CD4-positive, alpha-beta memory T cell (primary cell): ENCODE measurements at regions not wholly inside any gene's neighbourhood (a gene's known extent, or its start where the extent isn't known, plus 50 kb on each side); places are given as distances from the start of the nearest gene placed in this dataset.

Experiments
- CTCF ChIA-PET: fragments of 350-600 bp; sonication (Branson Sonifier 250); formaldehyde crosslinking; loops from one replicate; lab custom pipeline; 2021; ENCODE audit warnings: inconsistent platforms; ENCODE audit not compliant: partially characterized antibody; lab: Charles Lee
- POLR2A ChIA-PET: fragments of 350-600 bp; sonication (Branson Sonifier 250); formaldehyde crosslinking; loops from one replicate; lab custom pipeline; 2021; ENCODE audit not compliant: partially characterized antibody; lab: Charles Lee
- DNase-seq, 5 donors: peaks; one replicate each; pipeline versions ENCODE4 v3.0.0 to v3.0.0-alpha.2; 2020 to 2022; ENCODE audit warnings: mixed read lengths in 1 of 5
- H3K27ac ChIP-seq: one replicate; pipeline ENCODE4 v1.7.0; 2013; ENCODE audit warnings: low read depth, low read length
- H3K27me3 ChIP-seq: 2 replicates; pipeline ENCODE4 v1.7.0; 2013; ENCODE audit warnings: mild to moderate bottlenecking, low read length, moderate library complexity; ENCODE audit not compliant: insufficient read depth
- H3K36me3 ChIP-seq: 2 replicates; pipeline ENCODE4 v1.7.0; 2013; ENCODE audit warnings: mild to moderate bottlenecking, low read length, moderate library complexity; ENCODE audit not compliant: insufficient read depth
- H3K4me1 ChIP-seq: 2 replicates; pipeline ENCODE4 v1.7.0; 2013; ENCODE audit warnings: mild to moderate bottlenecking, low read length, moderate library complexity; ENCODE audit not compliant: insufficient read depth
- H3K4me3 ChIP-seq, 2 donors: one replicate each; pipeline ENCODE4 v1.7.0; 2013; ENCODE audit warnings: low read length in 2 of 2, mild to moderate bottlenecking in 1 of 2
- H3K9me3 ChIP-seq, 2 donors: one replicate each; pipeline ENCODE4 v1.7.0; 2013; ENCODE audit warnings: low read length in 2 of 2, control low read depth in 1 of 2; ENCODE audit not compliant: control insufficient read depth in 1 of 2
- H3K27ac Mint-ChIP-seq, 7 donors: one replicate each; pipeline ENCODE4 v1.8.0; 2020 to 2021; ENCODE audit warnings: mixed read lengths in 7 of 7, mild to moderate bottlenecking in 6 of 7, inconsistent platforms in 3 of 7, moderate library complexity in 3 of 7
- H3K27me3 Mint-ChIP-seq, 2 donors: one replicate each; pipeline ENCODE4 v1.8.0; 2020 to 2021; ENCODE audit warnings: mixed read lengths in 2 of 2
- H3K36me3 Mint-ChIP-seq, 2 donors: one replicate each; pipeline ENCODE4 v1.8.0; 2020 to 2021; ENCODE audit warnings: mixed read lengths in 2 of 2, inconsistent platforms in 1 of 2, mild to moderate bottlenecking in 1 of 2
- H3K4me1 Mint-ChIP-seq, 4 donors: one replicate each; pipeline ENCODE4 v1.8.0; 2020 to 2021; ENCODE audit warnings: mixed read lengths in 4 of 4, mild to moderate bottlenecking in 1 of 4
- H3K4me3 Mint-ChIP-seq, 8 donors: one replicate each; pipeline ENCODE4 v1.8.0; 2020 to 2021; ENCODE audit warnings: mixed read lengths in 8 of 8, mild to moderate bottlenecking in 7 of 8, moderate library complexity in 6 of 8, inconsistent platforms in 3 of 8
- H3K9me3 Mint-ChIP-seq, 8 donors: one replicate each; pipeline ENCODE4 v1.8.0; 2020 to 2021; ENCODE audit warnings: mixed read lengths in 8 of 8, mild to moderate bottlenecking in 5 of 8, inconsistent platforms in 3 of 8, moderate library complexity in 1 of 8
- intact Hi-C: fragments of 100-400 bp; cut with micrococcal nuclease; formaldehyde crosslinking; loops from one replicate; pipeline ENCODE4 v1.15.1; 2023

DNA sequence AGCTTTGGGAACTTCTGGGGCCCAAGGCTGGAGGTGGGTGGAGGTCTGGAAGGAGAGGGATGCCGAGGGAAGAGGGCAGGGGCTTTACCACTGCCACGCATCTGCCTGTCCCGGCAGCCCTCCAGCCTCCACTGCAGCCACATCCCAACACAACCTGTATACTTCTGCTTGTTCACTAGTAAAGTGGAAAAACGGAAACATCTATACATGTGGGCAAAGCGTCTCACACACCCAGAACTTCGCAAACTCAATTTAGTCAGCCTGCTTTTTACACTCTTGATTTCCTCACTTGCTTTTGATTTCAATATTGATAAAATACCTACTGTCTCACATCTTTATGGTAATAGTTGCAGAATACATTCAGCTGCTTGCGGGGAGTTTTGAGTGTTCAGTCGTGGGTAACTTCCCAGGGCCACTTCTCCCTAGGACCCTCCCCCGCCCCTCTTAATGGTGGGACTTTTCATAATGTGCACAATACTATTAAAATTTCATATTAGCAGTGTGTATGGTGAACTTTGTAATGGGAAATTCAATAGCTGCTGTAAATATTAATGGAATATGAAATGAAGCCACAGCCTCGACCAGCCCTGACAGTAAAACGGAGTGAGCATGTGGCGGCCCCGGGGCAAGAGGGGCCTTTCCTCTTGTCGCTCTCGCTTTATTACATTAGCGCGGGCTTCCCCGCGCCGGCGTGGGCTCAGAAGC, 85.2 kb downstream of the NR2F2 start:
- no peak for DNase-seq
- POLR2A ChIA-PET, result no interaction called here
- H3K27ac ChIP-seq, result no peak overlapping the region
- Mint-ChIP-seq H3K4me3 (no peak overlapping the region), H3K9me3 (peaks cover 0 to 19% (median 5%) of the 10 kb centered on the region in 8 donors), H3K27ac (no peak overlapping the region), H3K36me3 (peaks cover 0 to 4% of the 10 kb centered on the region in 2 donors), H3K27me3 (peaks cover 42 to 59% of the 10 kb centered on the region in 2 donors), H3K4me1 (peaks cover 0 to 2% (median 0%) of the 10 kb centered on the region in 4 donors)
- H3K9me3 ChIP-seq, result no peaks in the 10 kb centered on the region
- no peaks in the 10 kb centered on the region for H3K36me3 ChIP-seq
- H3K27me3 ChIP-seq, result peaks cover 11% of the 10 kb centered on the region
- CTCF ChIA-PET, result no interaction called here
- intact Hi-C loops, result no loop called here
- no peak overlapping the region for H3K4me3 ChIP-seq
- no peaks in the 10 kb centered on the region for H3K4me1 ChIP-seq

DNA sequence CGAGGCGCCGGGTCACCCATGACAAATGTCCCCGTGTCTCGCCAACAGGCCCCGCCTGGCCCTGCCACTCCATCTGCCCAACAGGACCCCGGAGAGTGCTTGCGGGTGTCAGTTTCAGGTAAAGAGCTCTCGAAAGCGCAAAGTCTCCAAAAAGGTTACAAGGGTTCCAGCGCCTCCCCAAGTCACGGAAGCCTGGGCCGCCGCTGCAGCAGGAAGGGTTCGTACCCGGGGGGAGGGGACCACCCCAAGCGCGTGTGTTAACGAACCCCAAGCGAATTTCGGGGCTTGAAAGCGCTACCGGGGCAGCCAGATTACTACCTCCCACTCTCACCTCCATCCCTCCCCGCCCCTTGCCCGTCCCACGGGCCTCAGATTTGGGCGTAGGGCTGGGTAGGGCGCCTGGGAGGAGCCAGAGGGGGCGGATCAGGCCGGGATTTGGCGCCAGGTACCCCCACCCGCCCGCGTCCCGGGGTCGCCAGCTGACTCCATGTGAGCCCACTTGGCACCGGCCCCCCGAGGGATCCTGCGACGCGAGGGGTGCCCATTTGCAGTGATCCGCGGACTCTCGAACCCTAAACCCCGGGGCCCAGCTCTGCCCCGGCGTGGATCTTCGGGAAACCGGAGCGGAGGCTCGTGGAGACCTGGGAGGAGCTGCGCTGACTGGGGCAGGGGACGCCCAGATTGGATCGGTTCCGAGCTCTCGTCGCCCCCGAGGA, 85.9 kb downstream of the NR2F2 start:
- CTCF ChIA-PET, result no interaction called here
- Mint-ChIP-seq H3K27me3 (peaks cover 36 to 52% of the 10 kb centered on the region in 2 donors), H3K9me3 (peaks cover 0 to 13% (median 3%) of the 10 kb centered on the region in 8 donors), H3K4me1 (peaks cover 0 to 2% (median 0%) of the 10 kb centered on the region in 4 donors), H3K4me3 (no peak overlapping the region), H3K27ac (no peak overlapping the region), H3K36me3 (no peaks in the 10 kb centered on the region)
- H3K9me3 ChIP-seq, result no peaks in the 10 kb centered on the region
- no peak overlapping the region for H3K27ac ChIP-seq
- POLR2A ChIA-PET, result no interaction called here
- no peak overlapping the region for H3K4me3 ChIP-seq
- no peaks in the 10 kb centered on the region for H3K4me1 ChIP-seq
- no peaks in the 10 kb centered on the region for H3K36me3 ChIP-seq
- H3K27me3 ChIP-seq, result peaks cover 10% of the 10 kb centered on the region
- intact Hi-C loops, result no loop called here
- DNase-seq, result no peak

DNA sequence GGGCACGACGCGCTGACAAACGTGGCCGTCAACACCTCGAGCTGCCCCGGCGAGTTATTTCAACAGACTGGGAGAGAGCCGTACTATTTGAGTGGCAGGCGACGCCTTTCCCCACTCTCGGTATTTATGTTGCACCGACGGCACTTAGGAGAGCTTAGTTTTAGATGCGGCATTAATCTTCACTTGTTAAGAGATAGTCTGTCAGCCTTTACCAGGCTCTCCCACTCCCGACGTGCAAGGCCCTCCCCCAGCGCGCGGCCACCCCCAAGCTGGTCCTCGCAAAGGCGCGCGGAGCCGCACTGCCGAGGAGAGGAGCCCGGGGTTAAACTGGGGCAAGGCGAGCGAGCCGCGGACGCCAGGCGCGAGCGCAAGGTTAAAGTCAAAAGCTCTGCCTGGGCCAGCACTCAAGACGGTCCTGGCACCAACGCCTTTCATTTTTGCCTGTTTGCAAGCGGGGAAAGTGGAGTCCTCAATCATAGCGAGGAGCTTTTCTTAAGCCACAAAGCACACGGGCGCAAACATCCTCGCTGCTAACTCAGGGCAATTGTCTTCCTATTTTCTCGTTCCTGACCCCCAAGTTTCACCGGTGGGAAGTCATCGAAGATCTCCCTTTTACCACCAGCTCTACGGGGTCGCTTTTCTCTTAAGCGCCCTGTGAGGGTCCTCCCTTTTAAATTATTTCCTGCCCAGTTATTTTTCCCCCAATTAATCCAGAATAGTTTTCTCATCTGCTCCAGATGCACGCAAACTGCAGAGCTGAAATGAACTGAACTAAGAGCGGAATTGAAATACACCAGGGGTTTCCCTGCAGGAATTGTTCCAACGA, 86.6 kb downstream of the NR2F2 start:
- CTCF ChIA-PET, result no interaction called here
- no peak for DNase-seq
- Mint-ChIP-seq H3K27ac (no peak overlapping the region), H3K27me3 (peaks cover 31 to 46% of the 10 kb centered on the region in 2 donors), H3K9me3 (peaks cover 0 to 14% (median 2%) of the 10 kb centered on the region in 8 donors), H3K36me3 (no peaks in the 10 kb centered on the region), H3K4me3 (peak overlapping the region in 1 of 8 donors; percentile 31), H3K4me1 (peaks cover 0 to 2% (median 0%) of the 10 kb centered on the region in 4 donors)
- Histone ChIP-seq H3K27ac (no peak overlapping the region), H3K4me3 (no peak overlapping the region), H3K27me3 (peaks cover 10% of the 10 kb centered on the region), H3K4me1 (no peaks in the 10 kb centered on the region), H3K9me3 (no peaks in the 10 kb centered on the region), H3K36me3 (no peaks in the 10 kb centered on the region)
- POLR2A ChIA-PET, result no interaction called here
- intact Hi-C loops, result no loop called here

DNA sequence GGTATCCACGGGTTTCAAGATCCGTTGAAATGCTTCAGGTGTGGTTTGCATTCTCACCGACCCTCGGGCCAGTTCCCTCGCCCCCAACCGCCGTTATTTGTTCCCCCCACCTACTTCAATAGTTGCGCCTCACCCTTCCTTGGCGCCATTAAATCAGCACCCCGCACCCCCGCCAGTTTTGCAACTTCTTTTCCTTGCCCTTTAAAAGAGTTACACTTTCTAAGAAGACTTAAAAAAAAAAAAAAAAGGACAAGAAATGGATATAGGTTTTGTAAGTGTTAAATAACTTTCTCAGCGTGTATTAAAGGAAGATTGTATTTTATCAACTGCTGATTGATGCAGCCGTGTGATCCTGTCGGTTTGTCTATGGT, 87.2 kb downstream of the NR2F2 start:
- no peak for DNase-seq
- H3K9me3 ChIP-seq, result no peaks in the 10 kb centered on the region
- peaks cover 0 to 2% (median 0%) of the 10 kb centered on the region in 4 donors for H3K4me1 Mint-ChIP-seq
- no peaks in the 10 kb centered on the region for H3K4me1 ChIP-seq
- no peaks in the 10 kb centered on the region for H3K36me3 ChIP-seq
- H3K27ac ChIP-seq, result no peak overlapping the region
- no peaks in the 10 kb centered on the region for H3K36me3 Mint-ChIP-seq
- H3K9me3 Mint-ChIP-seq, result peaks cover 0 to 14% (median 1%) of the 10 kb centered on the region in 8 donors
- intact Hi-C loops, result no loop called here
- H3K27me3 Mint-ChIP-seq, result peaks cover 29 to 42% of the 10 kb centered on the region in 2 donors
- peaks cover 10% of the 10 kb centered on the region for H3K27me3 ChIP-seq
- ChIA-PET CTCF (no interaction called here), POLR2A (no interaction called here)
- no peak overlapping the region for H3K27ac Mint-ChIP-seq
- H3K4me3 ChIP-seq, result no peak overlapping the region
- H3K4me3 Mint-ChIP-seq, result no peak overlapping the region

DNA sequence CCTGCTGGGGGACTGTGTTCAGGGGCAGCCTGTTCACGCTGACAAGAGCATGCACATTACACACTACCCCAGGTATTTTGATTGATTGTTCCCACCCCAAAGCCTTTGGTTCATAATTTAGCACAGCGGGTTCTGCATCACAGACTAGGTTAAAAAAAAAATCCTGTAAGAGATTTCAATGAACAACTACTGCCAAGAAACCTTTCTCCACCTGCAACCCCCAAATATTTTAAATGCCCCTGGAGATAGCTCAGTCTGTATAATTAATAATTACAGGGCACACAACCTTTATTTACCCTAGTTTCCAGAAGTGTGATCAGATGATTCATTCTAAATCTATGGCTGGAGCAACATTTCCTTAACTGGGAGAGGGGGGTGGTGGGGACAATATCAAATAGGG, 87.6 kb downstream of the NR2F2 start:
- Mint-ChIP-seq H3K4me1 (peaks cover 0 to 2% (median 0%) of the 10 kb centered on the region in 4 donors), H3K9me3 (peaks cover 0 to 13% (median under 1%) of the 10 kb centered on the region in 8 donors), H3K36me3 (no peaks in the 10 kb centered on the region), H3K27me3 (peaks cover 27 to 39% of the 10 kb centered on the region in 2 donors), H3K27ac (no peak overlapping the region), H3K4me3 (no peak overlapping the region)
- H3K4me1 ChIP-seq, result no peaks in the 10 kb centered on the region
- no peaks in the 10 kb centered on the region for H3K36me3 ChIP-seq
- ChIA-PET POLR2A (no interaction called here), CTCF (no interaction called here)
- H3K4me3 ChIP-seq, result no peak overlapping the region
- no peak overlapping the region for H3K27ac ChIP-seq
- H3K27me3 ChIP-seq, result peaks cover 10% of the 10 kb centered on the region
- no peak for DNase-seq
- intact Hi-C loops, result no loop called here
- no peaks in the 10 kb centered on the region for H3K9me3 ChIP-seq

DNA sequence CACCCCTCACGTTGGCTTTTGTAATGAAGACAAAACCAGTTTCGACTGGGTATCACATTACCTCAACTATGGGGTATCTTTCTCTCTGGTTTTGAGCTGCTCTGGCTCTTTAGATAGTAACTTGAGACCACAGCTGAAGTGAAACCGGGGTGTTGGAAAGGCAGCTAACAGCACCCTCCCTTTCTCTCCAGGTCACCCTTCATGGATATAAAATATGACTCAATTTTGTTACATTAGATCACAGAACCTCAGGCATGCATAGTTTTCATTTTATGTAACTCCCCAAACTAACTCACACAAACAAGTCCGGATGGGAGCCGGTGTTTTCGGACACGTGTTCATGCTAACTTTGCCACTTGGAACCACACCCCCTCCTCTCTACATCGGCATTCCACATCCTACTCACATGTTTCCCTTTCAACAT, 90.7 kb downstream of the NR2F2 start:
- POLR2A ChIA-PET, result no interaction called here
- Mint-ChIP-seq H3K36me3 (no peaks in the 10 kb centered on the region), H3K27me3 (peaks cover 18 to 26% of the 10 kb centered on the region in 2 donors), H3K4me1 (peaks cover 0 to 2% (median 0%) of the 10 kb centered on the region in 4 donors), H3K27ac (no peak overlapping the region), H3K9me3 (peaks cover 0 to 10% (median 0%) of the 10 kb centered on the region in 8 donors), H3K4me3 (no peak overlapping the region)
- no peak for DNase-seq
- Histone ChIP-seq H3K4me3 (no peak overlapping the region), H3K9me3 (no peaks in the 10 kb centered on the region), H3K4me1 (no peaks in the 10 kb centered on the region), H3K27ac (no peak overlapping the region), H3K27me3 (no peaks in the 10 kb centered on the region), H3K36me3 (no peaks in the 10 kb centered on the region)
- intact Hi-C loops, result no loop called here
- CTCF ChIA-PET, result no interaction called here

DNA sequence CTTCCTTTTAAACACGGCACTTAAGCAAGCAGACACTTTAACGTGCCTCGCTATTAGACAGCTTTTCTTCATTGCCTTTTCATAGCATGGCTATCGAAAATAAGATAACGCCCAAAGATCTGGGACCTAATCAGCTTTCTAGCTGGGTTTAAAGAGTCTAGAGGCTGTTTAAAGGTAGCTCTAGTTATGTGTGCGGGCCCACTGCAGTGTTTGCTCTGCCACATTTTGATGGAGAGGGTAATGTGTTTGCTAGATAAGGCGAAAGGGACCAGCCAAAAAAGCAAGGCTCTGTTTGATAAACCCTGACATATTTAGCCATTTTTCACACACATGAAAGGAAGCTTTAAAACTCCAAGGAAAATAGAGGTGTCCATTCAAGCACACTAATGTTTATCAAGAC, 91.6 kb downstream of the NR2F2 start:
- Mint-ChIP-seq H3K9me3 (peaks cover 0 to 10% (median 0%) of the 10 kb centered on the region in 8 donors), H3K27me3 (peaks cover 18 to 24% of the 10 kb centered on the region in 2 donors), H3K4me1 (peaks cover 0 to 2% (median 0%) of the 10 kb centered on the region in 4 donors), H3K4me3 (no peak overlapping the region), H3K27ac (no peak overlapping the region), H3K36me3 (no peaks in the 10 kb centered on the region)
- no peaks in the 10 kb centered on the region for H3K36me3 ChIP-seq
- H3K4me3 ChIP-seq, result no peak overlapping the region
- no peak overlapping the region for H3K27ac ChIP-seq
- DNase-seq, result no peak
- H3K4me1 ChIP-seq, result no peaks in the 10 kb centered on the region
- CTCF ChIA-PET, result no interaction called here
- intact Hi-C loops, result no loop called here
- no peaks in the 10 kb centered on the region for H3K27me3 ChIP-seq
- H3K9me3 ChIP-seq, result no peaks in the 10 kb centered on the region
- POLR2A ChIA-PET, result no interaction called here
